Stimulated activated CD8-positive, alpha-beta memory T cell treated with anti-CD3 and anti-CD28 coated beads, Interleukin-15, amount 100 ng/mL, for 1 hour (primary cell): ENCODE measurements at regions not wholly inside any gene's neighbourhood (a gene's known extent, or its start where the extent isn't known, plus 50 kb on each side); places are given as distances from the start of the nearest gene placed in this dataset.

ENCODE experiments used
- DNase-seq: peaks from one replicate; pipeline ENCODE4 v3.0.0-alpha.2; 2020; ENCODE audit warnings: low read depth

DNA sequence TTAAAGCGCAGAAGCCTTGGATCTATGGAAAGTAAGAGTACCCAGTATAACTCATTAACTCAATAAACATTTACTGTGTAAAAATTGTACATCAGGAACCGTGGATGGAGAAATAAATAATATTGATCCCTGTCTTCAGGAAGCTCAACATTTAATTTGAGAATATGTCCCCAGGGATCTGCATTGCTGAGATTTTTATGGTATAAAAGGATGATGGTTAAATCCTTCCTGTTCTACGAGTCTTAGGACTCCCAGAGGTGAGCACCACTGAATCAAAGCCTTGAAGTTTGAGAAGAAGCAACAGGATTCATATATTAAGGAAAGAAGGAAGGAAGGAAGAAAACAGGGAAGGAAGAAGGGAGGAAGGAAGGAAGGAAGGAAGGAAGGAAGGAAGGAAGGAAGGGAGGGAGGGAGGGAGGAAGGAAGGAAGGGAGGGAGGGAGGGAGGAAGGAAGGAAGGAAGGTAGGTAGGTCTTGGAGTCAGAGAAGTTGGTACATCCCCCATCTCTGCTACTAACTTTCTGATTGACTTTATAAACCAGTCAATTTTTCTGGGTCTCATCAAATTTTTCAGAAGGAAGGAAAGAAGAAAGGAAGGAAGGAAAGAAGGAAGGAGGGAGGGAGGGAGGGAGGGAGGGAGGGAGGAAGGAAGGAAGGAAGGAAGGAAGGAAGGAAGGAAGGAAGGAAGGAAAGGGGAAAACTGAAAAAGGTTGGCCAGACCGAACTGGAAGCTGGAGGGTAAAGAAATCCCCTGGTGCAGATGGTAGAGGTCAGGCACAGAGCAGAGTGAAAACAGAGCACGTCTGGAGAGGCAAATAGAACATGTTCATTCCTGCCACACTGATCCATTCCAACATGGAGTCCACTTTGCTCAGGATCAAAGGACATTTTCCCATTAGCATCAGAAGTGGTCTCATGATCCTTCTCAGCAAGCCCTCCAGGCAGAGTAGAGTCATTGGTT is 422.2 kb upstream of the CDH11 start:
- no peak for DNase-seq

DNA sequence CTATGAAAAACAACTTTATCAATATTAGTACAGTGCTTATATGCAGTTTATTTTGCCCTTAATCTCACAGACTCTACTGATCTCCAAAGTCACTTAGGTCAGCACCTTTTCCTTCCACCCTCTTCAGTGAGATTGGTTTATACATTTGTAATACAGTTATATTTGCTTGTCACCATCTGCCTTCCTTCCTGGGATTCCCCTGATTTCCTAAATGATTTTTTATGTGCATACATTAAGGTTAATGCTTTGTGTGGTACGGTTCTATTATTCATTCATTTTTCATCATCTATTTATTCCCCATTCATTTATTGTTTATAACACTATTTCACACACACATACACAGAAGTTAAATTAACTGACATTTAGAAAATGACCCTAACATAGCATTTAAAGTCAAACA is 419.8 kb upstream of the CDH11 start:
- DNase-seq: no peak

DNA sequence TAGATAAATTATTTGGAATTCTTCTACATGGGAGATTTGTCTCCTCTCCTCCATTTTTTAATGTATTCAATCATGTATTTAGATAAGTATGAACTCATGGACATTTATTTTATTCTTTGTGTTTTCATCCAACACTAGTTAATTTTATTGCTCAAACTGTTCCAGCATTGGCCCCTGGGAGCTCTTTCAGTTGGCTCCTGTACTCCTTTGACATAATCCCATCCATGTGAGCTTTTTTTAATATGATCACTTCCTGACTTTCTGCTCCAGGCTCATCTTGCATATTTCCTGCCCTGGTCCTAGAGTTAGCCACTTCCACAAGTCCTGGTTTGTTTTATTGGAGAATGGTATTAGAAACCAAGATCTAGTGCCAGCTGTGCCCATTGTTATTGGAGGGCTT is 419.0 kb upstream of the CDH11 start:
- DNase-seq: no peak

DNA sequence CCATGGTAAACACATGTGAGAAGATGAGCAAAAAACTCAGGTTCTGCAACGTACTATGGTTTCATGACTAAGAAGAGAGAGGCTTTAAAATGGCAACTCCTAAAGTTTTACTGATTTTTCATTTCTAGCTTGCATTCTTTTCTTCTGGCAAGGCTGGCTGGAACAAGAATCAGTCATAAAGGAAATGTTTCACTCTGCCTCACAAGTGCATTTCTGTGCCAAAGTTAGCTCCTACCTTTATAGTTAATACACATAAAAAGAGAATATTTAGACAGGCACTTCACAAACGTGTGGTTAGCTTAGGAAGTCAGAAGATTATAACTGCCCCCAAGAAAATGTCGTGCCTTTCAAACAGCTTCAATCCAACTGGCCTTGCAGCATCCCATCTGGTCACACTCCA is 417.1 kb upstream of the CDH11 start:
- DNase-seq: no peak

DNA sequence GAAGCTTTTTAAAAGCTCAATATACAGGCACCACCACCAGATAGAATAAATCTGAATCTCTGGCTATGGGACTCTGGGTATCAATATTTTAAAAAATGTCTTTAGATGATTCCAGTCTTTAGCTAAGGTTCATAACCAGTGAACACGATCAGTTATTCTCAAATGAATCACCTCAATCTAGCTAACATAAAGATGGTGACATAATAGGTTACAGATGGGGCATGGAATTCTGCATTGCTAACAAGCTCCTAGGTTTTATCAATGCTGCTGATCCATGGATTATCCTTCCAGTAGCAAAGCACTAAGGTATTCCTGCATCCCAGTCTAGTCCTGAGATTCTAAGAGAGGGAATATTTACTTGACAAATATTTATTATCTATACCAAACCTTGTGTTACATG is 415.5 kb upstream of the CDH11 start:
- DNase-seq: no peak

- DNase-seq: no peak
Observed at GRCh38 chr16:65534121-65534528, 412.3 kb upstream of the CDH11 start.

DNA sequence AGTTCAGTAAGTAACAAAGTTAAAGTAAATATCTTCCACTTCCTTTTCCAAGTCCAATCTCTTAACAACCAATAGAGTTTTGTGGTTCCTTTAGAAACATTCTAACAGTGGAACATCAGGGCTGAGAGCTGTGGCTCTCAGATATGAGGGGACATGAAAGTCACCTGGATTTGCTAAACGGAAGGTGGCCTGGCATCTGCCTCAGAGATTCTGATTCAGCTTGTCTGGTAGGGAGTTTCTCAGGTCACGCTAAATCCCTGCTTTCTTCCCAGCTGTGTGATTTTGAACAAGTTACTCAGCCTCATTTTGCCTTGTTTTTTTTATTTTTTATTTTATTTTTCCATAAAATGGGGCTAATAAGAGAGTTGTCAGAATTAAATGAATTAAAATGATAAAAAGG is 411.0 kb upstream of the CDH11 start:
- no peak for DNase-seq

GRCh38 chr16:65532258-65532657 is 410.4 kb upstream of the CDH11 start:
- no peak for DNase-seq

GRCh38 chr16:65531475-65531874 is 409.6 kb upstream of the CDH11 start:
- DNase-seq: no peak

DNA sequence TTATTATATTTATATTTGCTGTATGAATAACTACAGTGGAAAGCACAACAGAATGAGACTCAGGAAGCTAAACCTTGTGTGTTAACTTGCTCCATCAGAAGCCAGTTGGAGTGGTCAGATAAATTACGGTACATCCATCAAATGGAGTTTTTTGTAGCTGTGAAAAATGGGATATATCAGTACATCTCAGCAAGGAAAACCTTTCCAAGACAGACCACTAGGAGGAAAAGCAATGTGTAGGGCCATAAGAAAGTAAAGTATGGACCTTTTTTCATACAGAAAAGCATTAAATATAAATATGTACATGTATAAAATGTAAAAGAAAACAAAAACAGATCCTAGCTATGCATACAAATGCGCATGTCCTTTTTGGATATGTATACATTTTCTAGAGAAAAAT is 403.8 kb upstream of the CDH11 start:
- DNase-seq: no peak

GRCh38 chr16:65524997-65525396 is 403.1 kb upstream of the CDH11 start:
- no peak for DNase-seq

GRCh38 chr16:65524231-65524630 is 402.4 kb upstream of the CDH11 start:
- no peak for DNase-seq

DNA sequence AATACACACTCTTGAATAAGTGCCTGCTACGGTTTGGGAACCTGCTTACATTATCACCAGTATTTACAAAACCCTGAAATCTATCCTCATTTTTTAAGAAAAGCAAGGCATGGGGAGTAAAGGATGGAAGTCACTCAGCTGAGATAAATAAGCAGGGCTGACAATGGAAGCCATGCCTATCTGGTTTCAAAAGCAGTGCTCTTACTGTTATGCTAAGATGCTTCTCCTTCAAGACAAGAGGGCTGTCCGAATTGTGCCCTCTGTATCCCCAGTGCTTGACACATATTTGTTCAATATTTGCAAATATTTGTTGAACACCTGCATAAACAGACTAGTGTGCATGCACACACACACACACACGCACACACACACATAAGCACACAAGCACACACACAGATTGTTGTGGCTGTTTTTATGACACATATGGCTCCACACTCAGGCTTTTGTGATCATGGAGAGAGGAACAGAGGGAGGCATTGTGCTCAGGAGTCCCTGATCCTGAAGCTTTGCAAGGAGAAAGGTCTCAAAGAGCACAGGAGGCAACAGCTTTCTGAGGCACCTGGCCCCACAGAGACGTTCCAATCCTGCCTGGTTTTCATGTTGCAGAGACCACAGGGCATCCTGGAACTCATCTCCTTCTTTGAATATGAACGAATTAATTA is 401.6 kb upstream of the CDH11 start:
- DNase-seq: no peak

GRCh38 chr16:65522412-65522811 is 400.5 kb upstream of the CDH11 start:
- DNase-seq: no peak

- DNase-seq: no peak
Observed at GRCh38 chr16:65521633-65522328, 399.9 kb upstream of the CDH11 start.

DNA sequence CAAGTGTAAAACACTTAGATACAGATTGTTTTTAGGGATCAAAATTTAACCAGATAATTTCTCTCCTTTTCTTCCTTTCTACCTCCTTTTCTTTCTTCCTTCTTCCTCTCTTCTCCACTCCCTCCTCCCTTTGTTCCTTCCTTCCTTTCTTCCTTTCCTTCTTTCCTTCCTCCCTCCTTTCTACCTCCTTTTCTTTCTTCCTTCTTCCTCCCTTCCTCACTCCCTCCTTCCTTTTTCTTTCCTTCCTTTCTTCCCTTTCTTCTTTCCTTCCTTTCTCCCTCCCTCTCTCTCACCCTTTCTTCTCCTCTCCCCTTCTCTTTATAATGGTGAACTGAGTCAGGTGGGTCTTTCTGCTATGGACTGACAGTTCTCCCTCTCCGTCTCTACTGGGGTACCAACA is 397.5 kb upstream of the CDH11 start:
- DNase-seq: no peak

DNA sequence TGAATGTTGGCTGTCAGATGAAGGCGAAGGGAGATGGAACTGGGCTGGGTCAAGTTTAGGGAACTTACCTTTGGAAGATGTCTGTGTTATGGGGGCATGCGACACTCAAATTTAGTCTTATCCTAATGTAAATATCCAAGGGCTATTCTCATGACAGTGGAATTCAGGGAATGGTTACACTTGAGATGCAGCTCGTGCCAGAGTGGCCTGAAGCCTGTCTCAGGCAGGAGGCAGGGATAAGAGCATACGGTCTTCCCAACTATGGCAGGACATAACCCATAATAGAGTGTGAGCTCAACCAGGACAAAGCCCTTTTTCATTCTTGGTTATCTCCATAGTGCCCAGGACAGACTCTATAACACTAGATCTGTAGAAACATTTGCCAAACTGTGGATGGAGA is 393.3 kb upstream of the CDH11 start:
- DNase-seq: no peak

DNA sequence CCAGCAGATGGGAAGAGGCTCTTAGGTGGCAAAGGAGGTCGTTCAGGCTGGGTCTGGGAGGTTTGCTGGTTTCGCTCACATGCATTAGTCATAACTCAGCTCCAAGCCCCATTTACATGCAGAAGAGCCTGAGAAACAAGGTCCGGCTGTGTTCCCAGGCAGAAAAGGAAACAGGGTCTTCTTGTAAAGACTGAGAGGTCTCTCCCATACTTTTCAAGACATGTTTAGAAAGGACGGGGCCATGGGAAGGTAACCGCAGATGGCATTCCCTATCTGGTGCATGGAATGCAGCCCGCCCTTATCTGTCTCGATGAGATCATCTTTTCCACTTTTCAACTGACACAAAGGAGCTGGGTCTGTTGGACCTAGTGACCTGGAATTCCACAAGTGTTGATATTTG is 389.0 kb upstream of the CDH11 start:
- no peak for DNase-seq

DNA sequence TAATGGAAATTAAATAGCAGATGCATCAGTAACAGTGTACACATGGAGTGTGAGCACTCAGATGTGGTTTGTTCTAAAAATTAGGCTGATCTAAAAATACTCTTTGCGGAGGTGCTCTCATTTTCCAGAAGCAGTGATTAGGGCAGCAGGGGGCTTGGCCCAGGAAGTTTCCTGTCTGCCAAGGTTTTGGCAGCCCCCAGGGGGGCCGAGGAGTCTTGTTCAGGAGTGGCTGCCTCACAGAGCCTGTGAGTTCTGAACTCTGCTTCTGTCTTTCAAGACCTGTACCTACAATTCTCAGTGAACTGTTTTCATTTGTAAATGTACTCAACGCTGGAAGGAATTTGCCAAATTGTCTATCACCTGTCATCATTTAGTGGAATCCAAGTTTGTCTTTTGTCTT is 388.4 kb upstream of the CDH11 start:
- DNase-seq: no peak

- DNase-seq: no peak
Observed at GRCh38 chr16:65509172-65509571, 387.3 kb upstream of the CDH11 start.

DNA sequence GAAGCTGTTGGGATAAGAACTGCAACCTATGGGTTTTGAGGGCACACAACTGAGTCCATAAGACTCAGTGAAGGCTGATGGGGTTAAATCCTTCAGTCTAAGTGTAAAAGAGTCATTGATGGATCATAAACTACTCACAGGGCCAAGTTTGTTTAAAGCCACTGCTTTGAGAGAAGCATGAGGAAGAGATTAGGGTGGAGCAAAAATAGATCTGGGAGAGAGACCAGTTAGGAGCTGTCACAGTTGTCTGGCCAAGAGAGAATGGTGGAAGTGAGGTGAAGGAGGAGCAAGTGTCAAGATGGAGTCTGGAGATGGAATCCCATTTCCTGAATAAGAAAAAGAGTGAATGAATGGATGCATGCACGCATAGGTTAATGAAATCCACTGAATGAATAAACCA is 379.1 kb upstream of the CDH11 start:
- DNase-seq: no peak

- DNase-seq: no peak
Observed at GRCh38 chr16:65500007-65500406, 378.1 kb upstream of the CDH11 start.

DNA sequence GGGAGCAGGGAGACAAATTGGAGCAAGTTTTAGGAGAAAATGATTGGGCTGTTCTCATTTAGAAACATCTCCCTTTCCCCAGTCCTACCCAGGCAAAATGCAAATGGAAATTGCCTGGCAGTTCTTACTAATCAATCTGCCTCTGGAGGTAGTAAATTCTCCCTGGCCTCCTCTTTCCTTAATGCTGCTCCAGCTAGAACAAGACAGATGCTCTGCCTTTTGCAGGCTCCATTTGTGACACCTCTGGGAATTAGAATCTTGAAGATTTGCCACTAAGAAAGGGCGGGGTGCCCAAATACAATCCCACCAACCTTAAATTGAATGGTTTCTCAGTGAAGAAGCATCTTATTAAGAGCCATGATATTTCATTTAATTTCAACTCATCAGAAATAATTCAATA is 377.7 kb upstream of the CDH11 start:
- DNase-seq: no peak
